NB4 (cell line): ENCODE measurements at regions not wholly inside any gene's neighbourhood (a gene's known extent, or its start where the extent isn't known, plus 50 kb on each side); places are given as distances from the start of the nearest gene placed in this dataset.

Experiments used
- MYC ChIP-seq: IDR thresholded peaks from 2 replicates; pipeline ENCODE4 v1.6.1; 2011; ENCODE audit warnings: low read depth, low read length
- POLR2A ChIP-seq: IDR thresholded peaks from 2 replicates; pipeline ENCODE4 v1.6.1; 2011; ENCODE audit warnings: mild to moderate bottlenecking; ENCODE audit not compliant: insufficient read length; ENCODE audit errors: extremely low read depth
- TF ChIP-seq, protein P1 (sequence below): IDR thresholded peaks from one replicate; pipeline ENCODE4 v1.5.1; 2012; ENCODE audit warnings: low read depth, low read length

DNA sequence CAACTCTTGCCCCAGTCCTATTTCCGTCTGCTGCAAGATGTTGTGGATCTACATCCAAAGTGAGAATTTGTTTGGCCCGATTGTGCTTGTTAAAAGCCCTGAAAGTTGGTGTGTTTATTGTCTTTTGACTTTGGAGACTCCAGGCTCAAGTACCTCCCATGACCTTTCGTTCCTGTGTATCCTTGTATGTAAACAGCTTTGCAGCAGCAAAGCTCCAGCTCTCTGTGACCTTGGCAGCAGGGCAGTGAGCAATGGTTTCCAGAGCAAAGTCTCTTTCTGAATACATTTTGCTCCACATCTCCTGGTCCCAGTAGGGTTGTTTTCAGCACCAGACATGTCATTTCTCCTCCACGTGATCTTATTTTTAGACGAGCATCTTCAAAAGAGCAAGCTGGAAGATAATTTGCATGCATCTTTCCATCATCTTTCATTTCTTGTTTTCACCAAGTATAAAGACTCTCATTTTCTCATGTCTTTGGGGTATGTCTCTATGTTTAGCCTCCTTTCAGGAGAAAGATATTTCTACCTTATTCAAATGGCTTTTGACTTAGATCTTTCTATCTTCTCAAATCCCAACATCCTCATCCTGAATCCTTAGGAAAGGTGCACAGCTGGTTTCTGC, 68.1 kb upstream of the ERCC6L2 start:
- TF ChIP-seq POLR2A (no peak), MYC (no peak)
- TF ChIP-seq, protein P1, sequence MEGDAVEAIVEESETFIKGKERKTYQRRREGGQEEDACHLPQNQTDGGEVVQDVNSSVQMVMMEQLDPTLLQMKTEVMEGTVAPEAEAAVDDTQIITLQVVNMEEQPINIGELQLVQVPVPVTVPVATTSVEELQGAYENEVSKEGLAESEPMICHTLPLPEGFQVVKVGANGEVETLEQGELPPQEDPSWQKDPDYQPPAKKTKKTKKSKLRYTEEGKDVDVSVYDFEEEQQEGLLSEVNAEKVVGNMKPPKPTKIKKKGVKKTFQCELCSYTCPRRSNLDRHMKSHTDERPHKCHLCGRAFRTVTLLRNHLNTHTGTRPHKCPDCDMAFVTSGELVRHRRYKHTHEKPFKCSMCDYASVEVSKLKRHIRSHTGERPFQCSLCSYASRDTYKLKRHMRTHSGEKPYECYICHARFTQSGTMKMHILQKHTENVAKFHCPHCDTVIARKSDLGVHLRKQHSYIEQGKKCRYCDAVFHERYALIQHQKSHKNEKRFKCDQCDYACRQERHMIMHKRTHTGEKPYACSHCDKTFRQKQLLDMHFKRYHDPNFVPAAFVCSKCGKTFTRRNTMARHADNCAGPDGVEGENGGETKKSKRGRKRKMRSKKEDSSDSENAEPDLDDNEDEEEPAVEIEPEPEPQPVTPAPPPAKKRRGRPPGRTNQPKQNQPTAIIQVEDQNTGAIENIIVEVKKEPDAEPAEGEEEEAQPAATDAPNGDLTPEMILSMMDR: no peak
